GM18909 (cell line): ENCODE measurements at regions not wholly inside any gene's neighbourhood (a gene's known extent, or its start where the extent isn't known, plus 50 kb on each side); places are given as distances from the start of the nearest gene placed in this dataset.

Source experiments
- ATAC-seq: cut with Tn5 transposase; IDR thresholded peaks from one replicate; pipeline ENCODE4 v1.9.1; 2021; ENCODE audit warnings: mild to moderate bottlenecking; ENCODE audit not compliant: unreplicated experiment, poor library complexity

DNA sequence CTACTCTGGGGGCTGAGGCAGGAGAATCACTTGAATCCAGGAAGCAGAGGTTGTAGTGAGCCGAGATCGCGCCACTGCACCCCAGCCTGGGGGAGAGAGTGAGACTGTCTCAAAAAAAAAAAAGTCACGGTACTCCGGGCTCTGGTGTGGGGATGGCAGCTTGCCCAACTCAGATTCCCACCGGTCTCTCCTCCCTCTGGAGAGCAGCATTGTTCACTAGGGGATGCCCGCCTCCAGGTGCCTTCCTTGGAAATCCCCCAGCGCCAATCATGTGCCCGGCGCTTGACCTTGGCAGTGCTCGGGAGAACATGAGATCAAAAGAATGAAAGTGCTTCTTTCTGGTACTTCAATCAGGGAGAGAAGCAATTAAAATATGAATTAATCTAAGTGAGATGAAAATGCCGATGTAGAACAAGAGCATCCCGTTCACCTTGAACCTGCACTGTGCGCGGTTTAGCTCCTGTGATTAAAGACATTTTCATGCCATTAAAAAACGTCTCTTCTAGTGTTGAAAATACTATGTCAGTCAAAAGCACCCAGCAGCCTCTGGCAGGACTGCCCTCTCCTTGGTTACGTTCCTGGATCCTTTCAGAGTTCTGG is 1127.3 kb upstream of the AUTS2 start:
- no peak for ATAC-seq

DNA sequence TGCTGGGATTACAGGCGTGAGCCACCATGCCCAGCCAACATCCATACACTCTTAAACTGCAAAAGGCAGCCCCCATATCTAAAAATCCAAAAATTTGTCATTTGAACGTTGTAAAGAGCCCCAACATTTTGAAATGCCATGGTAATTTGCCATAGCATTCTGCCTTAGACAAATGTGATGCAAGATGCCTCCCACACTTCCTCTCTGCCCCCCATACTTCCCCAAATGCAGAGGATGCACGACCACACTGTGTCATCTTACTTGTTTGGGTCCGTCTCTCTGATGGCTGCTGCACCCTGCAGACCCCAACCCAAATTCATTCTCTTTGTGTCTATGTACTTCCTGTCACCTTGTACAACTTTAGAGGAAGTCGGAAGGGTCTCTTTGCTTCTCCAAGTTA is 1125.6 kb upstream of the AUTS2 start:
- no peak for ATAC-seq

DNA sequence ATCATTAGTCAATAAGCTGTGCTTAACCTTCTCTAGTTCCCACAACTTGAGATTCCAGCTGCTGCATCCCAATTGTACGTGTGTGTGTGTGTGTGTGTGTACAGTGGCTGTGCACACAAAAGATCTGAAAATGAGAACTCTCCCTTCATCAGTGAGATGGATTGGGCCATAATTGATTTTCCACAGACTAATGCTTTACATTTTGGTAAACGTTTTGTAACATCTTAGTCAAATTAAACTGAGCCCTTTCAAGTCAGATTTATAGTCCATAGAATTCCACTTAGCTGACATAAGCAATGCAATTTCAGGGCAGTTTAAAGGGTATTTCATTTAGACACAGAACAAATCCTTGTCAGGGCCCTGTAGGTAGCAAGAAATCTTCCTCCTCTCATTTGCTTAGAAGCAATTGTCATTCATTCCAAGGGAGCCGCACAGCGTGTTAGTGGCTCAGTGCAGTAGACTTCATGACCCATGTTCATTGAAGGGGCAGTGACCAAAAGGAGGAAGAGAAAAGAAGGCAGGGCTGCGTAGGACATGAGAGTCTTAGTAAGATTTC is 1123.5 kb upstream of the AUTS2 start:
- no peak for ATAC-seq

DNA sequence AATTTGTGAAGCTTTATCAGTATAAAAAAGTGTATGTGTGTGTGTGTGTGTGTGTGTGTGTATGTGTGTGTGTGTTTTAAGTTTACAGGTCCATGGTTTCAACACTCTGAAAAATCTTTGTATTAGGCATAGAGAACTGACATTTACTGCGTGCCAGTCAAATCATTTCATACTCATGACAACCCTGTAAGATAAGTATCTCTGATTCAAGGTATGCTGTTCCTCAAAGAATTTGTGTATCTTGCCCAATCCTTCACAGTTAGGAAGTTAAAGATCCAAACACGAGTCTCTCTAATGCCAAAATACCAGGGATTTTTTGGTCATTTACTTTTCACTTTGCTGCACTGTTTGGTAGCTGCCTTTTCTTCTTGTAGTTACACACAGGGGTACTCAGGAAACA is 1121.3 kb upstream of the AUTS2 start:
- no peak for ATAC-seq

DNA sequence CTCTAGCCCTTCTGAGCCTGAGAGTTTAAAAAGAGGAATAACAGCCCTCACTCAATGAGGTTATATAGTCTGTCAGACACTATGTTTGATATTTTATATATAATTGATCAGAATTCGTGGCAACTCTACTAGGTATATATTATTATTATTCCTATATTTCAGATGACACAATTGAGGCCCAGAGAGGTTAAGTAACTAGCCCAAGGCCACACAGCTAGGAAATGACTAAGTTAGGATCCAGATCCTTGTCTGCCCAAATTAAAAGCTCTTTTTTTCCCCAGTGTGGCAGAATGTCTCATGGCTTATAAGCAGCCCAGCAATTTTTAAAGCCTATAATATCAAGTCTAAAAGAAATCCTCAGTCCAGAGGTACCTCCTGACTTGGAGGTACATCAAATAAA is 1119.9 kb upstream of the AUTS2 start:
- no peak for ATAC-seq

DNA sequence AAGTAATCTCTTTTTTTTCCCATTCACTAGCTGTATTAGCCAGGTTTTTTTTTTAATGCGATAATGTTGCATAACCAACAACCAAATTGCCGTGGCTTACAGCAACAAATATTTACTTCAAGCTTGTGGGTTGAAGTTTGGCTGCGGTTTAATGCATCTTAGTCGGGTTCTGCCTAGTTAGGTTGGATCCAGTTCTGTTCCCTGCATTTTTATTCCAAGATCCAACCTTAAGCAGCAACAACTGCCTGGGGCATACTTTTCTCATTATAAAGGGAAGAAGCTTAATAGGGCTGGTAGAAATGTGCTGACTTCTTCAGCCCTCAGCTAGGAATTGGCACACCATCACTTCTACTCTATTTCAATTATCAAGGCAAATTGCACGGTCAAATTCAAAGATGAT is 1115.5 kb upstream of the AUTS2 start:
- ATAC-seq: no peak

DNA sequence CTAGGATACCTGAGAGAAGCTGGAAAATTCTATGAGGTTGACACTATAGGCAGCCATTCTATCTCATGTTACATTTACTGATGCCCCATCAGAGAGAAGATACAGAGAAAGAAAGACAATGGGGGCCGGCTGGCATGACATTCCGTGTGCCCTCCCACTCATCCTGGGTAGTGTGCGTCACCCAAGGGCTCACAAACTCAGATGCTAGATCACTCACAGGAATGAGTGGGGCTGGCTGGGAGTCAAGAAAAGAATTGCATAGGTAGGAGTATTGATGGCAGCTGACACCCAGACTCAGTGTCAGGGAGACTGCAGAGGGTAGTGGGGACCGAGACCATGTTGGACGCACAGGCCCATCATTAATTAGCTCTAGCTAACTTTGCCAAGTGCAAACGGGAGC is 1113.5 kb upstream of the AUTS2 start:
- no peak for ATAC-seq

DNA sequence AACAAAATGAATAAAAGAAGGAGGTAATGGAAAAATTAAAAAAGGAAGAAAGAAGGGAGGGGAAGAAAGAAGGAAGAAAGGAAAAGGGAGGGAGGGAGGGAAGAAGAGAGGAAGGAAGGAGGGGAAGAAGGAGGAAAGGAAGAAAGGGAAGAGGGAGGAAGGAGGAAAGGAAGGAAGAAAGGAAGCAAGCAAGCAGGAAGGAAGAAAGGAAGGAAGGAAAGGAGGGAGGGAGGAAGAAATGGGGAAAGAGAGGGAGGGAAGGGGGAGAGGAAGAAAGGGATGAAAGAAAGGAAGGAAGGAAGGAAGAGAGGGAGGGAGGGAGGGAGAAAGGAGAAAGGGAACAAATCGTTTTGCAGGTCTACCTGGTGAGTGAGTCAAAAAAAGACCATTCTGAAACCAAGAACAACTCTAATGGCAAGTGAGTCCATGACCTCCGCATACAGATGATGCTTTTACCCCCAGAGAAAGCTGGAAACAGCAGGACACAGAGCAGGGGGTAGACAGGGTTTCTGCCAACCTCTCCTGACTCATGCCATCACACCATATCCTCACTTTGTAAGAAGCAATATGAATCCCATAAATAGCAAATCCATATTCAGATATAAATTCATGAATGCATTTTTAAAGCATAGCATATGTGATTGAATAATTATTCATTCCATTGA is 1112.9 kb upstream of the AUTS2 start:
- ATAC-seq: no peak

DNA sequence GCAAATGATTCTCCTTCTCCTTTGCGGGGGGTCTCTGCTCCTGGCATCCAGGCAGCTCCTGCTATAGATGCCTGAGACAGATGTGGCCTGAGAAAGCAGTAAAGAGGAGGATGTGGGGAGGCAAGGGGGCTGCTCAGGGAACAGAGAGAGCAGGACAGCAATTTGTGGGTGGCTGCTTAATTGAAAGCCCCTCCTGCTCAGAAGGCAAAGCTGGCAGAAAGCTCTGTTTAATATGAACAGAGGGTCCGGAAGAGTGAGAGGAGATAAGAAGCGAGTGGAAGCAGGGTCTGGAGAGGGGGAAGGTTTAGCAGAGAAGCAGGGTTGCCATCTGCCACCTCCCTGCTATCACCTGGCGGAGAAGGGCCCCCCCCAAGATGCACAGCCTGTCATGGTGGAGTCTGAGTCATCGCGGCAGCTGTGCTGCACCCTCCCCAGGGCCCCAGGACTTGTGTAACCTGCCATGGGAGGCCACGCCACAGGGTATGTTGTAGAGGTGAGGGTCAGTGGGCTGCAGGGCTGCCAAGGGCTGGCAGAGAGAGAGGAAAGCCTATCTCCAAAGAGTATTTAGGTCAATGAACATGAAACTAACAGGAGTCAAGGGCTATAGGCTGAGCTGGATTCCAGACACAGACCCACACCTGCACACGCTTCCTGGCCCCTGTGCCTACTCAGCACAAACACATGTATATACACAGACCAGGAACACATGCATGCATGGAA is 1109.8 kb upstream of the AUTS2 start:
- no peak for ATAC-seq

DNA sequence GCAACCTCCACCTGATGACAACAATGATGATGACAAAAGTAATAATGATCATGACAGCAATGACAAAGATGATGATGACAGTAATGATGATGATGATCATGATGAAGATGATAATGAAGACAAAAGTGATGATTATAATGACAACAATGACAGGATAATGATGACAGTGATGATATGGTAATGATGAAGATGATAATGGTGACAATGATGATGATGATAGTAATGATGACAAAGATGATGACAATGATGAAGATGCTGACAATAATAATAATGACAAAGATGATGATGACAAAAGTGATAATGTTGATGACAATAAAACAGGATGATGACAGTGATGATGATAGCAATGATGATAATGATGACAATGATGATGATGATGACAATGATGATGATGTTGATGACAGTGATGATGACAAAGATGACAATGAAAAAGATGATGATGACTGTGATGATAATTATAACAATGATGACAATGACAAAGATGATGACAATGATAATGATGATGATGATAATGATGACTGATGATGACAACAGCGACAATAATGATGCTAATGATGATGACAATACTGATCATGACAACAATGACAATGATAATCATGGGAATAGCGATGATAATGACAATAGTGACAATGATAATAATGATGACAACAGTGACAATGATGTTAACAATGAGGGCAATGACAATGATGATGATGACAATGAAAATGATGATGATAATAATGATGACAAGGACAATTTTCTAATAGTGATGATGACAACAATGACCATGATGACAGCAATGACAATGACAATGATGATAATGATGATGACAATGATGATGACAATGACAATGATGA is 1106.5 kb upstream of the AUTS2 start:
- ATAC-seq: no peak

DNA sequence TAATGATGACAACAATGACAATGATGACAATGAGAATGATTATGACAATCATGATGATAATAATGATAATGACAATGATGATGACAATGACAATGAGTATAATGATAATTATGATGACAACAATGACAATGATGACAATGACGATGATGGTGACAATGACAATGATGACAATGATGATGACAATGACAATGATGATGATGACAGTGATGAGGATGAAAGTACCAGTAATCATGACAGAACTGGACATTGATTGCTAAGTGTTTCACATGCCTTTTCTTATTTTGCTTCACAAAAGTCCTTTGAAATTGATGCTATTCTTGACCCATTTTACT is 1106.0 kb upstream of the AUTS2 start:
- no peak for ATAC-seq

DNA sequence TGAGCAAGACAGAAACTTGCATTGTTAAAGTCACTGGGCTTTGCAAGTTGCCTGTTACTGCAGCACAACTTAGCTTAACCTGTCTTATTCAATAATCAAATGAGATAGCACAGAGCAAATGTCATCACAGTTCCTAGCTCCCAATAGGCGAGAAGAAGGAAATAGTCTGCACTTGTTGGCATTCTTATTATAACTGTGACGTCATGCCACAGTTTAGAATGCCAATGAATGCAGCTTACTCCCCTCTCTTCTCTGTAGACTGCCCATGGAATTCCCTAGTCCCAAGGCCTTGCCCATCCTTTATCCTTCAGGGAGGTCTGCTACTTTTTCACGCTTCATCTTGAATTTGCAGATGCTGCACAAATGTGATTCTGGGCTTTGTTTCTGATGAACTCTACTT is 1094.9 kb upstream of the AUTS2 start:
- ATAC-seq: no peak

DNA sequence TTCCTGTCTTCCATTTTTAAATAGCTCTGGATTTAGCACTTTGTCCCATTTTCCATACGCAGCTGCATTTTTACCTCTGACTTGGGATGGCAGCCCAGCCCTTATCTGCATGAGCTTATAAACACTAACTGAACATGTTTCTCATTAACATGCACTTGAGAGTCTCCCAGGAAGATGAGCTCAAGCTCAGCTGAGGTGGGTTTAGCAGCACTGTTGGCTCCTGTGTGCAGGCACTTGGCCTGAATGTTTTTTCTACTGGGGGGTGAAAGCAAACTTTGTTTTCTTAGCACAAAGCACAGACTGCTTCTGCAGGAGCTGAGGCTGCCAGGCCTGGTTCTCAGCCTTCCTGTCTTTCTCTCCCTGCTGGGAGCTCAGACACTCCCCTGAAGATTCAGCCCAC is 1093.6 kb upstream of the AUTS2 start:
- no peak for ATAC-seq

DNA sequence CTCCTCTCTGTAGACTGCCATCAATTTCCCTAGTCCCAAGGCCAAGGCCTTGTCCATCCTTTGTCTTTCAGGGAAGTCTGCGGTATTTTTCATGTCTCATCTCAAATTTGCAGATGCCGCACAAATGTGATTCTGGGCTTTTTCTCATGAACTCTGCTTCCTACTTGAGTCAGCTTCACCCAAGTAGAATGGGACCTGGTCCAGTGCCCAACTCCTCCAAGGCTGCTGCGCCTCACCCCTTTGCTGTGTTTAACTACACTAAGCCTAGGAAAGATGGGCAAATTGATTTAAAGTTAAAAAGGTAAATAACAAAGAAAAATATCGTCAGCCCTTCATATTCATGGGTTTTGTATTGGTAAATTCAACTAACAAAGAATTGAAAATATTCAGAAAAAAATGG is 1092.6 kb upstream of the AUTS2 start:
- ATAC-seq: no peak

DNA sequence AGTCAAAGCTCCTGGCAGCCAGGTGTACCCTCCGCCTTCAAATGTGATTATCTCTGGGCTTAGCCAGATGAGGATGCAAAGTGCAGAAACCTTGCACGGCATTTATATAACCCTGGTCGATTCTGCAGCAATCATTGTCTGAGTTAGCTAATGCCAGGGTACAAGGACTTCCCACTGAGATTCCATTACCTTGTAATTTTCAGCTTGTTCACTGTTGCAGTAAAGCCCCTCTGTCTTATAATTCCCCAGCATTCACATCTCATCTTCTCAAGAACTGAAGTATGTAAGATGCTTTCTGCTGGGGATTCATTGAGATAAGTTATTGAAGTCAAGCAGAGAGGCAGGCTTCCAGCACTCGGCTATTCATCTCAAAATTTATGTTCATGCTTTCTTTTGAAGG is 1090.6 kb upstream of the AUTS2 start:
- ATAC-seq: no peak

DNA sequence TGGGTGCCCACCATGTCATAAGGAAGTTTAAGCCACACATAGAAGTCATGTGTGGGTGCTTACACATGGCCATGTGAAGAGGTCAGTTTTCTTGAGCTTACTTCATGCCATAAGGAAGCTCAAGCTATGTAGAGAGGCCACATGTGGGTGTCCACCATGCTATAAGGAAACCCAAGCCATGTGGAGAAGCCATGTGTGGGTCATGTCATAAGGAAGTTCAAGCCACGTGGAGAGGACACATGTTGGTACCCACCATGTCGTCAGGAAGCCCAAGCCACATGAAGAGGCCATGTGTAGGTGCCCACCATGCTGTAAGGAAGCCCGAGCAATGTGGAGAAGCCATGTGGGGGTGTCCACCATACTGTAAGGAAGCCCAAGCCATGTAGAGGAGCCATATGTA is 1089.2 kb upstream of the AUTS2 start:
- no peak for ATAC-seq

DNA sequence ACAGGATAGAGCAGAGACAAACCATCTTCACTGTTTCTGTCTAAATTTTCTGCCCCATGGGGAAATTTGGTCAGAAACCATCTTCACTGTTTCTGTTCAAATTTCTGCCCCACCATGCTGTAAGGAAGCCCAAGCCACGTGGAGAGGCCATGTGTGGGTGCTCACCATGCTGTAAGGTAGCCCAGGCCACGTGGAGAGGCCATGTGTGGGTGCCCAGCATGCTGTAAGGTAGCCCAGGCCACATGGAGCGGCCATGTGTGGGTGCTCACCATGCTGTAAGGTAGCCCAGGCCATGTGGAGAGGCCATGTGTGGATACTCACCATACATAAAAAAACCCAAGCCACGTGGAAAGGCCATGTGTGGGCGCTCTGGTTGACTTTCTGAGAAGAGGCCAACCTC is 1088.7 kb upstream of the AUTS2 start:
- no peak for ATAC-seq

DNA sequence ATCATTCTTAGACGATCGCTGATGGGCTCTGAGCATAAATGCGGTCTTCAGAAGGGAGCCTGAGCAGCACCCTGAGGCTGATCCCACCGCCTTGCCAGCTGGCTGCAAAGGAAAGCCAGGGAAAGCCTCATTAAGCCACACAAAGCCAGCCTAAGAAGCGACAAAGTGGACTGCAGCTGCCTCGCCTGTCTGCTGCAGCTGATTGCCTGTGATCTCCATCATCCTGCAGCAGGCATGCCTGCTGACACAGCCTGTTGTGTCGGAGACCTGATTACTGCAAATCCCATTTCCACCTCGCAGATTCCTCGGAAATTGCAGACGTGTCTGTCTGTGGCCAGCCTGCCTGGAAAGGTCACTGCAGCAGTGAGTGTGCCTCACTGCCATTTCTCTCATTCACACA is 1087.0 kb upstream of the AUTS2 start:
- ATAC-seq: no peak

DNA sequence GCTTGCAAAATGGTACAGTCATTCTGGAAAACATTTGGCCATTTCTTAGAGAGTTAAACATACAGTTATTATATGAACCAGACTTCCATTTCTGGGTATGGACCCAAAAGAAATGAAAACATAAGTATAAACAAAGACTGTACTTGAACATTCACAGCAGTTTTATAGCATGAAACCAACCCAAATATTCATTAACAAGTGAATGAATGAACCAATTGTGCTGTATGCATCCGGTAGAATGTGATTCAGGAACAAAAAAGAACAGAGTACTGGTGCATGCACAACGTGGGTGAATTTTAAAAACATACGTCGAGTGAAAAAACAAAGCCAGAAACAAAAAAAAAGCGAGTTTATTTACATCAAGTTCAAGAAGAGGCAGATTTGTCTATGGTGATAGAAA is 1085.8 kb upstream of the AUTS2 start:
- no peak for ATAC-seq

DNA sequence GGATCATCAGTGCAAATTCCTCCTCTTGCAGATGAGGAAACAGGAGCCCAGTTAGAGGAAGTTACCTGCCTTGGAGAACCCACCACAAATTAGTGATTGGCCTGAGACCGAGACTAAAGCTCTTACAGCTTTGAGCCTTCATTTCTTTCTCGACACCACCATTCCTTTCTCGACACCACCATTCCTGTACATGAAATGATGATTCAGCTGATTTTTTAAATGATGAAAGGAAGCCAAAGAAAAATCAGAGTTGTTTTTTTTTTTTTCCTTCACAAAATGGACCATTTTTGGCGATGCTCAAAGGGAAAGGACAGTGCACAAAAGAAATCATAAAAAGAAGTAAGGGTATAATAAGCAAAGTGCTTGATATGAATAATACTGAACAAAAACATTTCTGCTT is 1080.2 kb upstream of the AUTS2 start:
- ATAC-seq: no peak

DNA sequence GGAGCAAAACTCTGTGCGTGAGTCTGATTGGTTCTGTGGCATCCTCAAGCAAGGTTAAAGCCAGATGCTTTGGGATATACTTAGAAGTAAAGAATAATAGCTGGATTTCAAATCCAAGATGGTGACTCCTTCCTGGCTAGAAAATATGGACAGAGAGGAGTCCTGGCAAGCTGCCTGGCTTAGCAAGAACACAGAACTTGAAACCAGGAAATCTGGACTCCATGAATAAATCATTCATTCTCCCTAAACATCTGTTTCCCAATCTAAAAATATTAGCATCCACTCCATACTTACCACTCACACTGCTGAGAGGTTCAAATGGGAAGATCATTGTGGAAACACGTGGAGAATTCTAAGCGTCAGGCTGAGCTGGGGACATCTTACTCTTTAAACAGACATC is 1074.1 kb upstream of the AUTS2 start:
- no peak for ATAC-seq
